ENCODE measurements at regions not wholly inside any gene's neighbourhood (a gene's known extent, or its start where the extent isn't known, plus 50 kb on each side); places are given as distances from the start of the nearest gene placed in this dataset.

- DNase-seq (ENCODE audit: unreplicated experiment): no peak
- no peak for TF ChIP-seq CTCF (IDR thresholded peaks at IDR 0.05; ENCODE audit: unreplicated experiment)
- no peaks in the 10 kb centered on the region for H3K36me3 Mint-ChIP-seq (ENCODE audit: insufficient read depth, unreplicated experiment)
- no peak overlapping the region for H3K4me3 Mint-ChIP-seq (ENCODE audit: unreplicated experiment)
- H3K9me3 Mint-ChIP-seq (ENCODE audit: unreplicated experiment): peaks cover 7% of the 10 kb centered on the region
- H3K27ac Mint-ChIP-seq (ENCODE audit: low read depth, unreplicated experiment): no peak overlapping the region
- BruUV-seq (replicated peaks): no TSS peak
- no peaks in the 10 kb centered on the region for H3K27me3 Mint-ChIP-seq (ENCODE audit: insufficient read depth, unreplicated experiment)
- peaks cover 13% of the 10 kb centered on the region for H3K4me1 Mint-ChIP-seq (ENCODE audit: insufficient read depth, unreplicated experiment)
- ChIA-PET CTCF (interaction anchor here (0.6 kb wide), 1 partner anchor 892 kb away, joined by 3 read pairs; no protein-coding TSS in a partner anchor), POLR2A (interaction anchor here (0.6 kb wide), 1 partner anchor 52 kb away, joined by 4 read pairs; no protein-coding TSS in a partner anchor)
- intact Hi-C loops (cut with micrococcal nuclease): no loop called here
Observed at GRCh38 chr12:74977832-74978481, 231.7 kb downstream of the KCNC2 start.

- no peak overlapping the region for H3K27ac Mint-ChIP-seq (ENCODE audit: low read depth, unreplicated experiment)
- H3K9me3 Mint-ChIP-seq (ENCODE audit: unreplicated experiment): peaks cover 3% of the 10 kb centered on the region
- no peaks in the 10 kb centered on the region for H3K27me3 Mint-ChIP-seq (ENCODE audit: insufficient read depth, unreplicated experiment)
- no peaks in the 10 kb centered on the region for H3K36me3 Mint-ChIP-seq (ENCODE audit: insufficient read depth, unreplicated experiment)
- no peak overlapping the region for H3K4me3 Mint-ChIP-seq (ENCODE audit: unreplicated experiment)
- H3K4me1 Mint-ChIP-seq (ENCODE audit: insufficient read depth, unreplicated experiment): peaks cover 6% of the 10 kb centered on the region
- ChIA-PET CTCF (interaction anchor here (0.6 kb wide), 2 partner anchors 84 to 115 kb away, joined by 3 read pairs; no protein-coding TSS in a partner anchor), POLR2A (no interaction called here)
- no peak for DNase-seq (ENCODE audit: unreplicated experiment)
- intact Hi-C loops (cut with micrococcal nuclease): no loop called here
- no peak for TF ChIP-seq CTCF (IDR thresholded peaks at IDR 0.05; ENCODE audit: unreplicated experiment)
- no TSS peak for BruUV-seq (replicated peaks)
Observed at GRCh38 chr12:74980510-74980909, 229.1 kb downstream of the KCNC2 start.

GRCh38 chr12:74981541-74981940 is 228.1 kb downstream of the KCNC2 start:
- no peaks in the 10 kb centered on the region for H3K9me3 Mint-ChIP-seq (ENCODE audit: unreplicated experiment)
- no TSS peak for BruUV-seq (replicated peaks)
- no peaks in the 10 kb centered on the region for H3K36me3 Mint-ChIP-seq (ENCODE audit: insufficient read depth, unreplicated experiment)
- POLR2A ChIA-PET: interaction anchor here (0.6 kb wide), 1 partner anchor 1485 kb away, joined by 4 read pairs; no protein-coding TSS in a partner anchor
- CTCF ChIA-PET: interaction anchor here (0.6 kb wide), 3 partner anchors 96 to 1395 kb away, joined by 3 read pairs; no protein-coding TSS in a partner anchor
- peaks cover 6% of the 10 kb centered on the region for H3K4me1 Mint-ChIP-seq (ENCODE audit: insufficient read depth, unreplicated experiment)
- no peak for DNase-seq (ENCODE audit: unreplicated experiment)
- H3K27me3 Mint-ChIP-seq (ENCODE audit: insufficient read depth, unreplicated experiment): no peaks in the 10 kb centered on the region
- H3K4me3 Mint-ChIP-seq (ENCODE audit: unreplicated experiment): no peak overlapping the region
- no peak for TF ChIP-seq CTCF (IDR thresholded peaks at IDR 0.05; ENCODE audit: unreplicated experiment)
- intact Hi-C loops (cut with micrococcal nuclease): no loop called here
- H3K27ac Mint-ChIP-seq (ENCODE audit: low read depth, unreplicated experiment): no peak overlapping the region

- no peaks in the 10 kb centered on the region for H3K4me1 Mint-ChIP-seq (ENCODE audit: insufficient read depth, unreplicated experiment)
- no TSS peak for BruUV-seq (replicated peaks)
- no peak for TF ChIP-seq CTCF (IDR thresholded peaks at IDR 0.05; ENCODE audit: unreplicated experiment)
- ChIA-PET CTCF (no interaction called here), POLR2A (interaction anchor here (1.0 kb wide), 1 partner anchor 17 kb away, joined by 4 read pairs; no protein-coding TSS in a partner anchor)
- intact Hi-C loops (cut with micrococcal nuclease): no loop called here
- DNase-seq (ENCODE audit: unreplicated experiment): no peak
- no peak overlapping the region for H3K4me3 Mint-ChIP-seq (ENCODE audit: unreplicated experiment)
- H3K27me3 Mint-ChIP-seq (ENCODE audit: insufficient read depth, unreplicated experiment): no peaks in the 10 kb centered on the region
- no peaks in the 10 kb centered on the region for H3K9me3 Mint-ChIP-seq (ENCODE audit: unreplicated experiment)
- no peaks in the 10 kb centered on the region for H3K36me3 Mint-ChIP-seq (ENCODE audit: insufficient read depth, unreplicated experiment)
- H3K27ac Mint-ChIP-seq (ENCODE audit: low read depth, unreplicated experiment): no peak overlapping the region
Observed at GRCh38 chr12:74983917-74984316, 225.7 kb downstream of the KCNC2 start.

Data from MCF 10A (cell line).